ENCODE measurements at regions not wholly inside any gene's neighbourhood (a gene's known extent, or its start where the extent isn't known, plus 50 kb on each side); places are given as distances from the start of the nearest gene placed in this dataset.

GRCh38 chr16:59988591-59988990 lies 1254.5 kb upstream of the GOT2 start:
- POLR2A ChIA-PET: no interaction called here
- H3K36me3 ChIP-seq (ENCODE audit: control insufficient read depth in 4 of 4, insufficient read depth in 4 of 4, low read length in 3 of 4): no peaks in the 10 kb centered on the region
- CTCF ChIA-PET: no interaction called here
- no peak overlapping the region for H3K27ac ChIP-seq (ENCODE audit: insufficient read depth in 1 of 2, low read depth in 1 of 2, low read length in 2 of 2, poor library complexity in 1 of 2, severe bottlenecking in 2 of 2)
- no peak for DNase-seq
- 100% methylated on average over 1 of the region's 1 CpG for WGBS (ENCODE audit: insufficient coverage)
- no peaks in the 10 kb centered on the region for H3K4me1 ChIP-seq (ENCODE audit: control extremely low read depth in 1 of 4, control insufficient read depth in 4 of 4, insufficient read depth in 4 of 4, low read length in 3 of 4)
- peaks cover 0 to 3% (median 0%) of the 10 kb centered on the region in 5 experiments for H3K9me3 ChIP-seq (ENCODE audit: control extremely low read depth in 1 of 5, control insufficient read depth in 4 of 5, insufficient read depth in 2 of 5, low read depth in 1 of 5, low read length in 4 of 5)
- H3K27me3 ChIP-seq (replicated peaks in 2 of 5; ENCODE audit: control insufficient read depth in 4 of 5, insufficient read depth in 5 of 5, low read length in 4 of 5): no peaks in the 10 kb centered on the region
- H3K4me3 ChIP-seq (ENCODE audit: control insufficient read depth in 1 of 7, extremely low read depth in 1 of 7, insufficient read depth in 4 of 7, low read depth in 2 of 7, low read length in 6 of 7): no peak overlapping the region

DNA sequence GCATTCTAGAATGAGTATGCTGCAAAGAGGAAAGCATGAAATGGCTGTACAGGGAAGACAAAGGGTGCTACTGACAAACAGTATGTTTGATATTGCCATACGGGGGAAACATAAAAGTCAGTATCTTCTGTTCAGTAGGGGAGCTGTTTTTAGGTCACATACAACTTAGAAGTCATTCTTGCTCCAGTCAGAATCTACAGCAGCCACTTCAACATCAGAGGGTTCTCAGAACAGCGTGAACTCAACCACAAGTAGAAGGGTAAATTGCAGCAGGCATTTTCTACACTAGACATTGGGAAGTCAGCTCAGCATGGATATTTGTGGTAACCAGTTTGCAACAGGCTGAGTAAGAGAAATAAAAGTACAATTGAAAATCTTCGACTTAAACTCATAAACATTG lies 1241.8 kb upstream of the GOT2 start:
- WGBS (ENCODE audit: insufficient coverage): 94% methylated on average over 2 of the region's 3 CpGs
- no peaks in the 10 kb centered on the region for H3K4me1 ChIP-seq (ENCODE audit: control extremely low read depth in 1 of 4, control insufficient read depth in 4 of 4, insufficient read depth in 4 of 4, low read length in 3 of 4)
- no peak overlapping the region for H3K27ac ChIP-seq (ENCODE audit: insufficient read depth in 1 of 2, low read depth in 1 of 2, low read length in 2 of 2, poor library complexity in 1 of 2, severe bottlenecking in 2 of 2)
- no peaks in the 10 kb centered on the region for H3K27me3 ChIP-seq (replicated peaks in 2 of 5; ENCODE audit: control insufficient read depth in 4 of 5, insufficient read depth in 5 of 5, low read length in 4 of 5)
- H3K36me3 ChIP-seq (ENCODE audit: control insufficient read depth in 4 of 4, insufficient read depth in 4 of 4, low read length in 3 of 4): no peaks in the 10 kb centered on the region
- no peaks in the 10 kb centered on the region for H3K9me3 ChIP-seq (ENCODE audit: control extremely low read depth in 1 of 5, control insufficient read depth in 4 of 5, insufficient read depth in 2 of 5, low read depth in 1 of 5, low read length in 4 of 5)
- CTCF ChIA-PET: no interaction called here
- H3K4me3 ChIP-seq (ENCODE audit: control insufficient read depth in 1 of 7, extremely low read depth in 1 of 7, insufficient read depth in 4 of 7, low read depth in 2 of 7, low read length in 6 of 7): no peak overlapping the region
- DNase-seq: no peak
- POLR2A ChIA-PET: no interaction called here

DNA sequence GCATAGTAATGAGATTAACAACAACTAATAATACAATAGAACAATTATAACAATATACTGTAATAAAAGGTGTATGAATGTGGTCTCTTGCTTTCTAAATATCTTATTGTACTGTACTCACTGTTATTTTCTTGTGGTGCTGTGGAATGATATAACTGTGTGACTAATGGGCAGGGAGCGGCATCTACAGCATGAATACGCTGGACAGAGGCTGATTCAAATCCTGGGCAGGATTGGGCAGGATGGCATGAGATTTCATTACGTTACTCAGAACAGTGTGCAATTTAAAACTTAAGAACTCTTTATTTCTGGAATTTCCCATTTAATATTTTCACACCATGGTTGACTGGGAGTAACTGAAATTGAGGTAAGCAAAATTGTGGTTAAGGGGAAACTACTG lies 1239.8 kb upstream of the GOT2 start:
- no peak for DNase-seq
- no peaks in the 10 kb centered on the region for H3K36me3 ChIP-seq (ENCODE audit: control insufficient read depth in 4 of 4, insufficient read depth in 4 of 4, low read length in 3 of 4)
- ChIA-PET CTCF (no interaction called here), POLR2A (no interaction called here)
- H3K9me3 ChIP-seq (ENCODE audit: control extremely low read depth in 1 of 5, control insufficient read depth in 4 of 5, insufficient read depth in 2 of 5, low read depth in 1 of 5, low read length in 4 of 5): no peaks in the 10 kb centered on the region
- 80% methylated on average over 1 of the region's 3 CpGs for WGBS (ENCODE audit: insufficient coverage)
- no peak overlapping the region for H3K27ac ChIP-seq (ENCODE audit: insufficient read depth in 1 of 2, low read depth in 1 of 2, low read length in 2 of 2, poor library complexity in 1 of 2, severe bottlenecking in 2 of 2)
- no peaks in the 10 kb centered on the region for H3K4me1 ChIP-seq (ENCODE audit: control extremely low read depth in 1 of 4, control insufficient read depth in 4 of 4, insufficient read depth in 4 of 4, low read length in 3 of 4)
- H3K27me3 ChIP-seq (replicated peaks in 2 of 5; ENCODE audit: control insufficient read depth in 4 of 5, insufficient read depth in 5 of 5, low read length in 4 of 5): no peaks in the 10 kb centered on the region
- no peak overlapping the region for H3K4me3 ChIP-seq (ENCODE audit: control insufficient read depth in 1 of 7, extremely low read depth in 1 of 7, insufficient read depth in 4 of 7, low read depth in 2 of 7, low read length in 6 of 7)

- no peaks in the 10 kb centered on the region for H3K27me3 ChIP-seq (replicated peaks in 2 of 5; ENCODE audit: control insufficient read depth in 4 of 5, insufficient read depth in 5 of 5, low read length in 4 of 5)
- H3K4me3 ChIP-seq (ENCODE audit: control insufficient read depth in 1 of 7, extremely low read depth in 1 of 7, insufficient read depth in 4 of 7, low read depth in 2 of 7, low read length in 6 of 7): no peak overlapping the region
- ChIA-PET CTCF (no interaction called here), POLR2A (no interaction called here)
- no peaks in the 10 kb centered on the region for H3K36me3 ChIP-seq (ENCODE audit: control insufficient read depth in 4 of 4, insufficient read depth in 4 of 4, low read length in 3 of 4)
- no peaks in the 10 kb centered on the region for H3K9me3 ChIP-seq (ENCODE audit: control extremely low read depth in 1 of 5, control insufficient read depth in 4 of 5, insufficient read depth in 2 of 5, low read depth in 1 of 5, low read length in 4 of 5)
- no peak for DNase-seq
- H3K4me1 ChIP-seq (ENCODE audit: control extremely low read depth in 1 of 4, control insufficient read depth in 4 of 4, insufficient read depth in 4 of 4, low read length in 3 of 4): no peaks in the 10 kb centered on the region
- no peak overlapping the region for H3K27ac ChIP-seq (ENCODE audit: insufficient read depth in 1 of 2, low read depth in 1 of 2, low read length in 2 of 2, poor library complexity in 1 of 2, severe bottlenecking in 2 of 2)
- no CpG with 5 or more reads among the region's 3 CpGs for WGBS (ENCODE audit: insufficient coverage)
Measured at GRCh38 chr16:59971264-59971663, 1237.1 kb upstream of the GOT2 start.

GRCh38 chr16:59964232-59964924 lies 1230.3 kb upstream of the GOT2 start:
- ChIA-PET POLR2A (no interaction called here), CTCF (no interaction called here)
- H3K36me3 ChIP-seq (ENCODE audit: control insufficient read depth in 4 of 4, insufficient read depth in 4 of 4, low read length in 3 of 4): no peaks in the 10 kb centered on the region
- no peak overlapping the region for H3K4me3 ChIP-seq (ENCODE audit: control insufficient read depth in 1 of 7, extremely low read depth in 1 of 7, insufficient read depth in 4 of 7, low read depth in 2 of 7, low read length in 6 of 7)
- WGBS (ENCODE audit: insufficient coverage): 100% methylated on average over 2 of the region's 6 CpGs
- H3K9me3 ChIP-seq (ENCODE audit: control extremely low read depth in 1 of 5, control insufficient read depth in 4 of 5, insufficient read depth in 2 of 5, low read depth in 1 of 5, low read length in 4 of 5): no peaks in the 10 kb centered on the region
- no peak for DNase-seq
- H3K27me3 ChIP-seq (replicated peaks in 2 of 5; ENCODE audit: control insufficient read depth in 4 of 5, insufficient read depth in 5 of 5, low read length in 4 of 5): no peaks in the 10 kb centered on the region
- H3K4me1 ChIP-seq (ENCODE audit: control extremely low read depth in 1 of 4, control insufficient read depth in 4 of 4, insufficient read depth in 4 of 4, low read length in 3 of 4): no peaks in the 10 kb centered on the region
- no peak overlapping the region for H3K27ac ChIP-seq (ENCODE audit: insufficient read depth in 1 of 2, low read depth in 1 of 2, low read length in 2 of 2, poor library complexity in 1 of 2, severe bottlenecking in 2 of 2)

DNA sequence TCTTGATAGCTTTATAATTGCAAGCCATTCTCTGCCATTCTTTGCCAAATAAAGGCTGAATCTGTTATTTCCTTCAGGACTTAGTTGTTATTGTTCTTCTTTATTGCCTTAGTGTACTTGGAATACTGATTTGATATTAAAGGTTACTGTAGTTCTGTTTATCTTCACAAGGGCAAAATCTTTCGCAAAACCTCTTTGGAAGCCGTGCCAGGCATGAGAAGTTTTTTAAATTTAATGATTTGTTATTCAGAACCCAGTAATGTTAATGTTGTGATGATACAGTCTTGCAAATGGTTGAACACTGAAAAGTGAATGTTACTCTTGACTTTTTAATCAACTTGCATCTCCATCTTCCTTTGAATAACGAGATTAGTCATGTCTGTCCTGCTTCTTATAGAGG lies 1225.2 kb upstream of the GOT2 start:
- H3K4me3 ChIP-seq (ENCODE audit: control insufficient read depth in 1 of 7, extremely low read depth in 1 of 7, insufficient read depth in 4 of 7, low read depth in 2 of 7, low read length in 6 of 7): no peak overlapping the region
- CTCF ChIA-PET: no interaction called here
- no peak for DNase-seq
- POLR2A ChIA-PET: no interaction called here
- H3K27ac ChIP-seq (ENCODE audit: insufficient read depth in 1 of 2, low read depth in 1 of 2, low read length in 2 of 2, poor library complexity in 1 of 2, severe bottlenecking in 2 of 2): no peak overlapping the region
- no peaks in the 10 kb centered on the region for H3K4me1 ChIP-seq (ENCODE audit: control extremely low read depth in 1 of 4, control insufficient read depth in 4 of 4, insufficient read depth in 4 of 4, low read length in 3 of 4)
- H3K9me3 ChIP-seq (ENCODE audit: control extremely low read depth in 1 of 5, control insufficient read depth in 4 of 5, insufficient read depth in 2 of 5, low read depth in 1 of 5, low read length in 4 of 5): no peaks in the 10 kb centered on the region
- 100% methylated on average over 2 of the region's 3 CpGs for WGBS (ENCODE audit: insufficient coverage)
- no peaks in the 10 kb centered on the region for H3K27me3 ChIP-seq (replicated peaks in 2 of 5; ENCODE audit: control insufficient read depth in 4 of 5, insufficient read depth in 5 of 5, low read length in 4 of 5)
- no peaks in the 10 kb centered on the region for H3K36me3 ChIP-seq (ENCODE audit: control insufficient read depth in 4 of 4, insufficient read depth in 4 of 4, low read length in 3 of 4)

DNA sequence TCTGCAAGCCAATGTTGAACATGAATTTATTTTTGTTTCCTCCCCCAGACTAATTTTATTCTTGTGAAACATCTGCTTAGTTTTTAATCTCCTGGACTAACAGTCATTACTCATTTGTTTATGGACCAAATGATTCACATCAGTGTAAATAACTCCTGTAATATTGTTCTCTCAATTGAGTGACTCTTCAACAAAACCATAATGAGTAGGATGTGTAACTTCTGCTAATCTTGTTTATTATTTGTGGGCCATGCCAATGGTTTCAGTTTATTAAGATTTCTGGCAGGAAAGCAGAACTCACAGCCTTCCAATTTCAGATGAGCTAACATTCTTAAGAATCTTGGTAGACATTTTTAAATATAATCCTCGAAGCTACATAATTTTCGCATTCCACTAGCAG lies 1216.3 kb upstream of the GOT2 start:
- Histone ChIP-seq H3K9me3 (ENCODE audit: control extremely low read depth in 1 of 5, control insufficient read depth in 4 of 5, insufficient read depth in 2 of 5, low read depth in 1 of 5, low read length in 4 of 5) (no peaks in the 10 kb centered on the region), H3K36me3 (ENCODE audit: control insufficient read depth in 4 of 4, insufficient read depth in 4 of 4, low read length in 3 of 4) (no peaks in the 10 kb centered on the region), H3K27me3 (replicated peaks in 2 of 5; ENCODE audit: control insufficient read depth in 4 of 5, insufficient read depth in 5 of 5, low read length in 4 of 5) (no peaks in the 10 kb centered on the region), H3K4me3 (ENCODE audit: control insufficient read depth in 1 of 7, extremely low read depth in 1 of 7, insufficient read depth in 4 of 7, low read depth in 2 of 7, low read length in 6 of 7) (no peak overlapping the region), H3K4me1 (ENCODE audit: control extremely low read depth in 1 of 4, control insufficient read depth in 4 of 4, insufficient read depth in 4 of 4, low read length in 3 of 4) (no peaks in the 10 kb centered on the region), H3K27ac (ENCODE audit: insufficient read depth in 1 of 2, low read depth in 1 of 2, low read length in 2 of 2, poor library complexity in 1 of 2, severe bottlenecking in 2 of 2) (no peak overlapping the region)
- no peak for DNase-seq
- WGBS (ENCODE audit: insufficient coverage): 100% methylated on average over 1 of the region's 2 CpGs
- POLR2A ChIA-PET: no interaction called here
- CTCF ChIA-PET: no interaction called here

Measured in common myeloid progenitor, CD34-positive (primary cell).